ENCODE measurements at regions not wholly inside any gene's neighbourhood (a gene's known extent, or its start where the extent isn't known, plus 50 kb on each side); places are given as distances from the start of the nearest gene placed in this dataset.

- ChIA-PET CTCF (interaction anchor here (0.6 to 6.1 kb wide), 51 partner anchors 9 to 343 kb away, joined by 3 to 133 read pairs (median 5); partner anchors contain the start of gene TJP1), POLR2A (interaction anchor here (0.5 to 1.0 kb wide), 4 partner anchors 105 to 255 kb away, joined by 3 to 6 read pairs (median 4); no protein-coding TSS in a partner anchor)
- TF ChIP-seq CTCF (IDR thresholded peaks at IDR 0.05; ENCODE audit: insufficient read depth, low read length, missing control alignments) = no peak
- no peak for DNase-seq (ENCODE audit: low read depth, low spot score)
- H3K4me3 ChIP-seq (ENCODE audit: low read depth, low read length) = no peak overlapping the region
These were observed 103.8 kb upstream of the TJP1 start for GRCh38 chr15:29926083-29926388.

GRCh38 chr15:29925227-29926082 is 103.2 kb upstream of the TJP1 start:
- ChIA-PET CTCF (interaction anchor here (0.6 to 6.1 kb wide), 58 partner anchors 9 to 343 kb away, joined by 3 to 133 read pairs (median 5); partner anchors contain the start of gene TJP1), POLR2A (interaction anchor here (0.5 to 1.0 kb wide), 5 partner anchors 104 to 254 kb away, joined by 3 to 6 read pairs (median 4); no protein-coding TSS in a partner anchor)
- H3K4me3 ChIP-seq (ENCODE audit: low read depth, low read length) = no peak overlapping the region
- DNase-seq (ENCODE audit: low read depth, low spot score) = no peak
- TF ChIP-seq CTCF (IDR thresholded peaks at IDR 0.05; ENCODE audit: insufficient read depth, low read length, missing control alignments) = peak; percentile 90

GRCh38 chr15:29924750-29925149 is 102.5 kb upstream of the TJP1 start:
- POLR2A ChIA-PET = interaction anchor here (0.9 kb wide), 1 partner anchor 103 kb away, joined by 3 read pairs; no protein-coding TSS in a partner anchor
- no peak for TF ChIP-seq CTCF (IDR thresholded peaks at IDR 0.05; ENCODE audit: insufficient read depth, low read length, missing control alignments)
- CTCF ChIA-PET = interaction anchor here (0.7 to 6.1 kb wide), 30 partner anchors 8 to 257 kb away, joined by 3 to 133 read pairs (median 5); no protein-coding TSS in a partner anchor
- DNase-seq (ENCODE audit: low read depth, low spot score) = peak; percentile 46
- H3K4me3 ChIP-seq (ENCODE audit: low read depth, low read length) = no peak overlapping the region

DNA sequence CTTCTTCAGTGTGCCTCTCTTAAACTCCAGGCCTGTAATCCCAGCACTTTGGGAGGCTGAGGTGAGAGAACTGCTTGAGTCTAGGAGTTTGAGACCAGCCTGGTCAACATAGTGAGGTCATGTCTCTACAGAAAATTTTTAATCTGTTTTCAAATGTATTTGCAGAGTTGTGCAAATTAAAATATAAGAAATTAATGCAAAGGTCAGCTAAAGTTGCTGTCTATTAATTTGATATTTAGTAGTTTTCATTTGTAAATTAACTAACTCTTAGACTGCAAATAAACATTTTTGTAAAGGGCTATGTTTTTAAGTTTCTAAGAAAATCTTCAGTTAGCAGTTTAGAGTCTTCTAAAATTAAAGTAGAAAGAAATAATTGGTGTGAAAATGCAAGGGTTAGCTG is 99.9 kb upstream of the TJP1 start:
- ChIA-PET POLR2A (no interaction called here), CTCF (interaction anchor here (1.3 kb wide), 1 partner anchor 10 kb away, joined by 3 read pairs; no protein-coding TSS in a partner anchor)
- no peak for TF ChIP-seq CTCF (IDR thresholded peaks at IDR 0.05; ENCODE audit: insufficient read depth, low read length, missing control alignments)

DNA sequence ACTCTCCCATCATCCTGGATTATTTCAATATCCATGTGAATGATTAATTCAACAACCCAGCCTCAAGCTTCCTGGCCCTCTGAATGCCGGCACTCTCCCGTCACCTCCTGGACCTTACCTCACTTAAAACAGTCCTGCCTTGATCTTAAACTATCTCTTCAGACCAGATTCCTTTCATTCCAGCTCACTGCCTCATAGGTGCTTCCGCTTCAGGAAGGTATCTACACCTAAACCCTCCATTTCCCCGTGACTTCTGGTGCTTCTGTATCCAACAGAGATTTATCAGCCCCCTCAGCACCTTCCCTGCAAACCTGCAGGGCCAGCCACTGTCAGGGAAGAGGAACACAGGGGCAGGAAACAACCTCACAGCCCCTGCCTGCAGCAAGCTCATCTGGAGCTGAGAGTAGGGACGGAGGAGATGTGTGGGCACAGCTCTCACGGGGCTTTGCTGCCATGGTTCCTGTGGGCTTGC is 98.9 kb upstream of the TJP1 start:
- H3K4me3 ChIP-seq (ENCODE audit: low read depth, low read length) = no peak overlapping the region
- ChIA-PET POLR2A (no interaction called here), CTCF (interaction anchor here (1.3 to 1.4 kb wide), 2 partner anchors 9 to 21 kb away, joined by 3 to 4 read pairs; no protein-coding TSS in a partner anchor)
- no peak for TF ChIP-seq CTCF (IDR thresholded peaks at IDR 0.05; ENCODE audit: insufficient read depth, low read length, missing control alignments)
- no peak for DNase-seq (ENCODE audit: low read depth, low spot score)

More for the DNA sequence above, 99.9 kb upstream of the TJP1 start:
- H3K4me3 ChIP-seq (ENCODE audit: low read depth, low read length) = no peak overlapping the region
- DNase-seq (ENCODE audit: low read depth, low spot score) = no peak

DNA sequence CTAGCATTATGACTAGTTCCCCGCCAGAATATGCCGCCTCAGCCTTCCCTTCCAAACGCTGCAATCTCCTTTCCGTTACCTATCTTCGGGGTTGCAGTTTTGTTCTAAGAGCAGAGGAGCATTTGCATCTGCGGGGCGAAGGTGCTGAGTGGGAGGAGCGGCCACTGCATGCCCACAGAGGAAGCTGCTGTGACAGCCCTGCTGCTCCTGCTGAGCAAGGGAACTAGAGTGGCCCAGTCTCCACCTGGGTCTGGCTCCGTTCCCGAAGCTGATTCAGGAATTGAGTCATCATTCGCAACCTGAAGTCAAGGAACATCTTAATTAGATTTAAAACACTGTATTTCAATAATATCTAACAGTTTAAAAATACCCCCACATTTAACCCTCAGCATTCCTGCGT is 98.2 kb upstream of the TJP1 start:
- no peak overlapping the region for H3K4me3 ChIP-seq (ENCODE audit: low read depth, low read length)
- DNase-seq (ENCODE audit: low read depth, low spot score) = no peak
- no peak for TF ChIP-seq CTCF (IDR thresholded peaks at IDR 0.05; ENCODE audit: insufficient read depth, low read length, missing control alignments)
- CTCF ChIA-PET = interaction anchor here (1.4 kb wide), 1 partner anchor 21 kb away, joined by 4 read pairs; no protein-coding TSS in a partner anchor
- POLR2A ChIA-PET = no interaction called here
